ENCODE measurements at regions not wholly inside any gene's neighbourhood (a gene's known extent, or its start where the extent isn't known, plus 50 kb on each side); places are given as distances from the start of the nearest gene placed in this dataset.

GRCh38 chr12:28708918-28709371, 440.1 kb upstream of the FAR2 start:
- H3K4me3 ChIP-seq, result no peak overlapping the region
- RAD21 ChIA-PET (ENCODE audit: unreplicated experiment), result no interaction called here
- TF ChIP-seq IRF5 (IDR thresholded peaks at IDR 0.05; ENCODE audit: borderline replicate concordance), result no peak
- TF ChIP-seq KLF5 (IDR thresholded peaks at IDR 0.05; ENCODE audit: partially characterized antibody), result no peak
- no peak for TF ChIP-seq ZNF592 (IDR thresholded peaks at IDR 0.05)
- TF ChIP-seq ZBTB40 (IDR thresholded peaks at IDR 0.05; ENCODE audit: borderline replicate concordance), result no peak
- no peak overlapping the region for H3K4me2 ChIP-seq (ENCODE audit: control insufficient read depth, insufficient read depth)
- no peaks in the 10 kb centered on the region for H3K9me3 ChIP-seq (replicated peaks; ENCODE audit: control insufficient read depth, insufficient read depth, low read length)
- H3K27me3 ChIP-seq (replicated peaks in 1 of 2; ENCODE audit: control insufficient read depth in 2 of 2, insufficient read depth in 2 of 2, low read length in 1 of 2), result no peaks in the 10 kb centered on the region
- no peak overlapping the region for H3K9ac ChIP-seq (ENCODE audit: control insufficient read depth, insufficient read depth, low read length)
- 60% methylated on average over 4 of the region's 4 CpGs for WGBS (ENCODE audit: insufficient coverage, insufficient replicate concordance, low lambda C conversion rate, missing lambda C conversion rate)
- POLR2A ChIA-PET, result no interaction called here
- SMC1A ChIA-PET (ENCODE audit: uncharacterized antibody, unreplicated experiment), result interaction anchor here (0.9 to 2.1 kb wide), 3 partner anchors 10 to 255 kb away, joined by 3 to 6 read pairs (median 3); no protein-coding TSS in a partner anchor
- no peak for FAIRE-seq
- intact Hi-C loops (cut with micrococcal nuclease; ENCODE audit: unreplicated experiment), result no loop called here
- in situ Hi-C loops (cut with MboI), result no loop called here
- no peak overlapping the region for H3K27ac ChIP-seq (ENCODE audit: control insufficient read depth, insufficient read depth)
- no peak for DNase-seq (ENCODE audit: low read depth, low spot score)
- H3K36me3 ChIP-seq (ENCODE audit: control insufficient read depth in 2 of 2, insufficient read depth in 2 of 2, low read length in 1 of 2), result no peaks in the 10 kb centered on the region
- no peaks in the 10 kb centered on the region for H3K79me2 ChIP-seq (ENCODE audit: control insufficient read depth, insufficient read depth, low read length)
- no peaks in the 10 kb centered on the region for H3K4me1 ChIP-seq (ENCODE audit: control insufficient read depth, insufficient read depth, low read length)
- no TSS peak for BruUV-seq (replicated peaks)
- no peak overlapping the region for H2AFZ ChIP-seq (ENCODE audit: control insufficient read depth, low read depth, low read length)
- no peaks in the 10 kb centered on the region for H4K20me1 ChIP-seq (ENCODE audit: control insufficient read depth, insufficient read depth)
- no peak for ATAC-seq
- CTCF ChIA-PET, result no interaction called here
